ENCODE measurements at regions not wholly inside any gene's neighbourhood (a gene's known extent, or its start where the extent isn't known, plus 50 kb on each side); places are given as distances from the start of the nearest gene placed in this dataset.
"Not testable (repeated sequence)": the region's sequence is repeated elsewhere in the genome, so short reads cannot be mapped to it uniquely, and the experiment has no call there.

GRCh38 chr17:83019376-83019775 lies 60.0 kb upstream of the METRNL start:
- DNase-seq, result no peak

DNA sequence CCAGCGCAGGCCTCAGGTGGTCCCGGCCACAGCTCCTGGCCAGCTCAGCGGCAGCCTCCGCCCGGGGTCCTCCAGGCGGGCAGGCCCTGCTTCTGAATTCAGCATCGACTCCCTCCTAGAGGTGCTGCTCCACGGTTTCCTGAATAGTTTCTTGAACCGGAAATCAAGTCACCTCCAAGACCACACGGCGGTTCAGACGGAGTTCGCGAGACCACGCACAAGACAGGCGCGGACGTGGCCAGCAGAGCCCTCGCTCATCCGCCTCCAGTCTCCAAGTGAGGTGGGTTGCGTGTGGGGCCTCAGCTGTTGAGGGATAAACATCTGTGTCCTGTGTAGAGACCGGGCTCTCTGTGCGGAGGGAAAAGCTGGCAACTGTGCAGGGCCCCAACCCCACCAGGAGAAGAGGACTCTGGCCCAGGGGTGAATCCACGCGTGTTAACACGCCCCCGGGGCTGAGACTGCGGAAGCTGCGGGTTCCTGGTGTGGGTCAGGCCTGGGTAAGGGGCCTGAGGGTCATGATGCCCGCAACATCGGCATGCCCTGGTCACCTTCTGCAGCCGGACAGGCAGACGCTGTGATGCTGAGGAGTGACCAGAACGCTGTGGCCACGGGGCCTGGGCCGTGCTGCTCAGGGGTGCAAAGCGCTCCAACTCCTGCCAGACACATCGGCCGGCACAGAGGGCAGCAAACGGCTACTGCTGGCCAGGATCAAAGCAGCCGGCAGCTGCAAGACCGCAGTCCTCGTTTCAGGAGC lies 55.0 kb upstream of the METRNL start:
- DNase-seq, result no peak

DNA sequence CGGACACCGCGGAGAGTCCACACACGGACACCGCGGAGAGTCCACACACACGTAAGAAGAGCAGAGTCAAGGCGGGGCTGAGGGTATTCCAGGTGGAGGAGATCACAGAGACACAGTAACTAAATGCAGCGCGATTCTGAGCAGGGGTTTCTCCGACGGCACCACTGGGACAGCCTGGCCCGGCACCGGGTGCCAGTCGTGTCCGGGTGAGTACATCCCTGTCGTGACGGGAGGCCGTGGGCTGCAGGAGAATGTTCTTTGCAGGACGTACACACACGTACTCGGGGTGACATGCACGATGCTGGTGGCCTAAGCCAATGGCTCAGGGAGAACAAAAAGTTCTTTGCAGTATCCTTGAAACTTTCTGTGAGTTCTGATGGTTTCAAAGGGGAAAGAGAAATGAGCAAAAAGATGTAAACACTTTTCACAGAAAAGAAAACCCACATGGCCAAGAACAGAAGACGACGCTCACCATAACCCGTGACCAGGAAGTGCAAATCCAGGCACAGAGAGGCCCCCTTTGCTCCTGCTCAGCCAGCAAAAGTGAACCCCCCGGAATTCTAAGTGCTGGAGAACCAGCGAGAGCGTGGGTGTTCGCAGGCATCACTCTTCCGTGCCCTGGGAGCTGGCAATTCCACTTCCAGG lies 53.7 kb upstream of the METRNL start:
- DNase-seq, result no peak

DNA sequence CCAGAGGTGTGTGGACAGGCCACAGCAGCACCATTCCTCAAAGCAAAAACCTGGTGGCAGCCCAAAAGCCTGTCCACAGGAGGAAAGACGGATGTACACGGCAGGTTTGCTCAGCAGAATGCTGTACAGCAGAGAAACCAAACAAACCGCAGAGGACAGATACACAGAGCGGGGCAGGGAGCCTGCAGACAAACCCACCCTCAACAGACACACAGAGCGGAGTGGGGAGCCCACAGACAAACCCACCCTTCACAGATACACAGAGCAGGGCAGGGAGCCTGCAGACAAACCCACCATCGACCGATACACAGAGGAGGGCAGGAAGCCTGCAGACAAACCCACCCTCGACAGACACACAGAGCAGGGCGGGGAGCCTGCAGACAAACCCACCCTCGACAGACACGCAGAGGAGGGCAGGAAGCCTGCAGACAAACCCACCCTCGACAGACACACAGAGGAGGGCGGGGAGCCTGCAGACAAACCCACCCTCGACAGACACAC lies 53.0 kb upstream of the METRNL start:
- DNase-seq, result no peak

GRCh38 chr17:83026921-83027320 lies 52.5 kb upstream of the METRNL start:
- not testable (repeated sequence) for DNase-seq

DNA sequence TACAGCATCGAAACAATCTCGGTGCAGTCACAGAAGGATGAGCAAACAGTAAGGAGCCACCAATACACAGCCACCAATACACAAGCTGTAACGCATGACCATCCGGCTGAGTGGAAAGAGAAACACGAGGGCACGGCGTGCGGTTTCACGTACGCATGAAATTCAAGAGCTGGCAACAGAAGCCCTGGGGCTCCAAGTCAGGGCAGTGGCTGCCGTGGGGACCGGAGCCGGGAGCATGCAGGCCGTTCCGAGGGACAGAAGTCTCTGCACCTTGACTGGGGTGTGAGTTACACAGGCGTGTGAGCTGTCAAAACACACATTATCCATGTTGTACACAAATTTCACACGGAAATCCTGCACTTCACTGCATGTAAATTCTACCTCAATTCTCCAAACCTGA lies 50.6 kb upstream of the METRNL start:
- no peak for DNase-seq

- DNase-seq, result no peak
Measured at GRCh38 chr17:83029571-83029970, 49.8 kb upstream of the METRNL start.

All from fibroblast of upper back skin (primary cell).